Hepatocyte (in vitro differentiated cells): ENCODE measurements at regions not wholly inside any gene's neighbourhood (a gene's known extent, or its start where the extent isn't known, plus 50 kb on each side); places are given as distances from the start of the nearest gene placed in this dataset.
A peak's percentile ranks its signal among the peaks of the same experiment; 100 is the strongest.

ENCODE experiments used
- DNase-seq: peaks from one replicate; pipeline ENCODE4 v3.0.0-alpha.2; 2016; ENCODE audit warnings: low spot score
- H2AFZ ChIP-seq: fragments of 200-600 bp; sonication (generic); 2 replicates; pipeline ENCODE4 v1.6.0; 2016; ENCODE audit warnings: antibody characterized with exemption, mild to moderate bottlenecking
- H3K27ac ChIP-seq: fragments of 200-600 bp; sonication (generic); 2 replicates; pipeline ENCODE4 v1.5.1; 2016; ENCODE audit warnings: mild to moderate bottlenecking
- H3K27me3 ChIP-seq: fragments of 200-600 bp; sonication (generic); 2 replicates; pipeline ENCODE4 v1.6.1; 2016
- H3K36me3 ChIP-seq: fragments of 200-600 bp; sonication (generic); replicated peaks from 2 replicates; pipeline ENCODE4 v1.5.1; 2016; ENCODE audit warnings: low read depth; ENCODE audit not compliant: insufficient read depth
- H3K4me1 ChIP-seq: fragments of 200-600 bp; sonication (generic); 2 replicates; pipeline ENCODE4 v1.5.1; 2016; ENCODE audit warnings: mild to moderate bottlenecking, moderate library complexity; ENCODE audit not compliant: insufficient read depth
- H3K4me2 ChIP-seq: fragments of 200-600 bp; sonication (generic); 2 replicates; pipeline ENCODE4 v1.6.0; 2016
- H3K4me3 ChIP-seq: fragments of 200-600 bp; sonication (generic); 2 replicates; pipeline ENCODE4 v1.5.1; 2016; ENCODE audit warnings: mild to moderate bottlenecking
- H3K79me2 ChIP-seq: fragments of 200-600 bp; sonication (generic); 2 replicates; pipeline ENCODE4 v1.6.0; 2017; ENCODE audit warnings: mild to moderate bottlenecking
- H3K9me2 ChIP-seq: fragments of 200-600 bp; sonication (generic); replicated peaks from 2 replicates; pipeline ENCODE4 v1.6.0; 2017; ENCODE audit warnings: mild to moderate bottlenecking; ENCODE audit not compliant: insufficient read depth
- H3K9me3 ChIP-seq: fragments of 200-600 bp; sonication (generic); 2 replicates; pipeline ENCODE4 v1.5.1; 2016; ENCODE audit warnings: low read depth, mild to moderate bottlenecking
- H4K20me1 ChIP-seq: fragments of 200-600 bp; sonication (generic); 2 replicates; pipeline ENCODE4 v1.6.0; 2016; ENCODE audit warnings: mild to moderate bottlenecking; ENCODE audit not compliant: insufficient read depth, poor library complexity, severe bottlenecking
- CTCF ChIP-seq: fragments of 200-600 bp; sonication (generic); IDR thresholded peaks from 2 replicates; pipeline ENCODE4 v1.5.1; 2016; ENCODE audit warnings: antibody characterized with exemption, mild to moderate bottlenecking; ENCODE audit not compliant: poor library complexity
- EZH2 ChIP-seq: fragments of 200-600 bp; sonication (generic); IDR thresholded peaks from 2 replicates; pipeline ENCODE4 v1.6.1; 2016; ENCODE audit warnings: antibody characterized with exemption, mild to moderate bottlenecking, borderline replicate concordance
- EZH2phosphoT487 ChIP-seq: fragments of 200-600 bp; sonication (generic); IDR thresholded peaks from one replicate; pipeline ENCODE4 v1.6.1; 2018; ENCODE audit warnings: antibody characterized with exemption, mild to moderate bottlenecking, low read depth, moderate library complexity; ENCODE audit not compliant: unreplicated experiment, severe bottlenecking
- WGBS: methylation state at CpG from one replicate; pipeline ENCODE4 v1.1.6; 2016; ENCODE audit warnings: low lambda C conversion rate; ENCODE audit errors: missing lambda C conversion rate; 5-methylcytosine and 5-hydroxymethylcytosine counted together

GRCh38 chr13:102484329-102484728 is 82.5 kb upstream of the FGF14 start:
- H3K79me2 ChIP-seq = no peaks in the 10 kb centered on the region
- peaks cover 5% of the 10 kb centered on the region for H3K27me3 ChIP-seq
- no peak overlapping the region for H2AFZ ChIP-seq
- DNase-seq = no peak
- no peak overlapping the region for H3K4me3 ChIP-seq
- TF ChIP-seq EZH2 (no peak), EZH2phosphoT487 (no peak), CTCF (peak; percentile 10)
- H3K4me1 ChIP-seq = no peaks in the 10 kb centered on the region
- no peaks in the 10 kb centered on the region for H4K20me1 ChIP-seq
- no peaks in the 10 kb centered on the region for H3K9me2 ChIP-seq
- 28% methylated on average over 2 of the region's 2 CpGs for WGBS
- no peak overlapping the region for H3K4me2 ChIP-seq
- H3K9me3 ChIP-seq = no peaks in the 10 kb centered on the region
- H3K36me3 ChIP-seq = no peaks in the 10 kb centered on the region
- H3K27ac ChIP-seq = no peak overlapping the region

GRCh38 chr13:102472650-102473049 is 70.8 kb upstream of the FGF14 start:
- no peak overlapping the region for H3K4me2 ChIP-seq

GRCh38 chr13:102470283-102470917 is 68.6 kb upstream of the FGF14 start:
- no peak for DNase-seq
- Histone ChIP-seq H3K4me2 (no peak overlapping the region), H3K9me3 (no peaks in the 10 kb centered on the region), H2AFZ (no peak overlapping the region), H3K4me1 (no peaks in the 10 kb centered on the region), H3K4me3 (no peak overlapping the region), H3K9me2 (no peaks in the 10 kb centered on the region), H3K27me3 (no peaks in the 10 kb centered on the region), H3K27ac (no peak overlapping the region), H3K79me2 (no peaks in the 10 kb centered on the region), H3K36me3 (no peaks in the 10 kb centered on the region), H4K20me1 (no peaks in the 10 kb centered on the region)
- TF ChIP-seq EZH2 = no peak
- TF ChIP-seq CTCF = no peak
- no peak for TF ChIP-seq EZH2phosphoT487
- 57% methylated on average over 3 of the region's 3 CpGs for WGBS

More at GRCh38 chr13:102472650-102473049, 70.8 kb upstream of the FGF14 start:
- Histone ChIP-seq H3K4me1 (no peaks in the 10 kb centered on the region), H2AFZ (no peak overlapping the region), H3K27ac (no peak overlapping the region), H4K20me1 (no peaks in the 10 kb centered on the region), H3K9me3 (no peaks in the 10 kb centered on the region), H3K4me3 (no peak overlapping the region), H3K27me3 (no peaks in the 10 kb centered on the region), H3K36me3 (no peaks in the 10 kb centered on the region), H3K79me2 (no peaks in the 10 kb centered on the region), H3K9me2 (no peaks in the 10 kb centered on the region)
- TF ChIP-seq EZH2 = no peak
- TF ChIP-seq CTCF = no peak
- TF ChIP-seq EZH2phosphoT487 = no peak
- DNase-seq = no peak
